ENCODE measurements at regions not wholly inside any gene's neighbourhood (a gene's known extent, or its start where the extent isn't known, plus 50 kb on each side); places are given as distances from the start of the nearest gene placed in this dataset.

GRCh38 chr1:232501854-232502253, 128.1 kb downstream of the SIPA1L2 start:
- H3K4me3 ChIP-seq (ENCODE audit: low read depth, low read length) = no peak overlapping the region
- in situ Hi-C loops (cut with HindIII; ENCODE audit: low pct_ligation_motif_present, low sequenced_read_pairs) = no loop called here
- no peak for TF ChIP-seq CTCF (IDR thresholded peaks at IDR 0.05; ENCODE audit: low read depth, low read length, missing control alignments)
- no peaks in the 10 kb centered on the region for H3K36me3 ChIP-seq (replicated peaks)
- no peak overlapping the region for H3K27ac ChIP-seq
- no peaks in the 10 kb centered on the region for H3K27me3 ChIP-seq (replicated peaks)
- no peak for DNase-seq

- in situ Hi-C loops (cut with HindIII; ENCODE audit: low pct_ligation_motif_present, low sequenced_read_pairs) = no loop called here
- no peak overlapping the region for H3K4me3 ChIP-seq (ENCODE audit: low read depth, low read length)
- no peaks in the 10 kb centered on the region for H3K27me3 ChIP-seq (replicated peaks)
- H3K36me3 ChIP-seq (replicated peaks) = no peaks in the 10 kb centered on the region
- TF ChIP-seq CTCF (IDR thresholded peaks at IDR 0.05; ENCODE audit: low read depth, low read length, missing control alignments) = no peak
- no peak overlapping the region for H3K27ac ChIP-seq
- DNase-seq = no peak
Measured at GRCh38 chr1:232499188-232499587, 130.7 kb downstream of the SIPA1L2 start.

- Histone ChIP-seq H3K27me3 (replicated peaks) (no peaks in the 10 kb centered on the region), H3K36me3 (replicated peaks) (no peaks in the 10 kb centered on the region), H3K27ac (no peak overlapping the region), H3K4me3 (ENCODE audit: low read depth, low read length) (no peak overlapping the region)
- DNase-seq = no peak
- TF ChIP-seq CTCF (IDR thresholded peaks at IDR 0.05; ENCODE audit: low read depth, low read length, missing control alignments) = no peak
- in situ Hi-C loops (cut with HindIII; ENCODE audit: low pct_ligation_motif_present, low sequenced_read_pairs) = no loop called here
Measured at GRCh38 chr1:232493869-232494268, 136.1 kb downstream of the SIPA1L2 start.

- no peak for DNase-seq
- TF ChIP-seq CTCF (IDR thresholded peaks at IDR 0.05; ENCODE audit: low read depth, low read length, missing control alignments) = no peak
- Histone ChIP-seq H3K36me3 (replicated peaks) (no peaks in the 10 kb centered on the region), H3K27ac (no peak overlapping the region), H3K27me3 (replicated peaks) (no peaks in the 10 kb centered on the region), H3K4me3 (ENCODE audit: low read depth, low read length) (no peak overlapping the region)
- in situ Hi-C loops (cut with HindIII; ENCODE audit: low pct_ligation_motif_present, low sequenced_read_pairs) = no loop called here
Measured at GRCh38 chr1:232489256-232489655, 140.7 kb downstream of the SIPA1L2 start.

GRCh38 chr1:232487236-232487635, 142.7 kb downstream of the SIPA1L2 start:
- in situ Hi-C loops (cut with HindIII; ENCODE audit: low pct_ligation_motif_present, low sequenced_read_pairs) = no loop called here

More at GRCh38 chr1:232487236-232487635, 142.7 kb downstream of the SIPA1L2 start:
- Histone ChIP-seq H3K27ac (no peak overlapping the region), H3K27me3 (replicated peaks) (no peaks in the 10 kb centered on the region), H3K4me3 (ENCODE audit: low read depth, low read length) (no peak overlapping the region), H3K36me3 (replicated peaks) (no peaks in the 10 kb centered on the region)
- TF ChIP-seq CTCF (IDR thresholded peaks at IDR 0.05; ENCODE audit: low read depth, low read length, missing control alignments) = no peak
- DNase-seq = no peak
